RWPE2 (cell line): ENCODE measurements at regions not wholly inside any gene's neighbourhood (a gene's known extent, or its start where the extent isn't known, plus 50 kb on each side); places are given as distances from the start of the nearest gene placed in this dataset.
"Not testable (repeated sequence)": the region's sequence is repeated elsewhere in the genome, so short reads cannot be mapped to it uniquely, and the experiment has no call there.

Experiments used
- ATAC-seq: fragments of 200-7000 bp; cut with Tn5 transposase; 3 replicates; pipeline ENCODE4 v1.9.1; 2021; ENCODE audit warnings: low read depth
- DNase-seq: peaks from one replicate; pipeline ENCODE4 v3.0.0-alpha.2; 2020; ENCODE audit warnings: low spot score
- H3K27ac ChIP-seq: fragments of 450-650 bp; 2 replicates; pipeline ENCODE4 v1.5.1; 2017; ENCODE audit warnings: mild to moderate bottlenecking; ENCODE audit not compliant: poor library complexity, severe bottlenecking
- H3K27me3 ChIP-seq: fragments of 250-450 bp; sonication (Bioruptor Pico); 2 replicates; pipeline ENCODE4 v1.5.1; 2021; ENCODE audit warnings: mild to moderate bottlenecking, moderate library complexity; ENCODE audit not compliant: insufficient read depth, poor library complexity, severe bottlenecking
- H3K36me3 ChIP-seq: fragments of 250-450 bp; sonication (Bioruptor Pico); 2 replicates; pipeline ENCODE4 v1.5.1; 2020; ENCODE audit warnings: low read depth, mild to moderate bottlenecking, moderate library complexity
- H3K4me1 ChIP-seq: fragments of 250-450 bp; sonication (Bioruptor Pico); 2 replicates; pipeline ENCODE4 v1.5.1; 2021; ENCODE audit warnings: mild to moderate bottlenecking, moderate library complexity; ENCODE audit not compliant: insufficient read depth, poor library complexity, severe bottlenecking
- H3K4me3 ChIP-seq: fragments of 250-450 bp; sonication (Bioruptor Pico); 2 replicates; pipeline ENCODE4 v1.5.1; 2021; ENCODE audit warnings: mild to moderate bottlenecking, moderate library complexity; ENCODE audit not compliant: severe bottlenecking
- H3K9me3 ChIP-seq: fragments of 250-450 bp; sonication (Bioruptor Pico); 2 replicates; pipeline ENCODE4 v1.5.1; 2021; ENCODE audit warnings: mild to moderate bottlenecking, moderate library complexity; ENCODE audit not compliant: severe bottlenecking
- CTCF ChIP-seq: fragments of 450-650 bp; IDR thresholded peaks from one replicate; pipeline ENCODE4 v1.5.1; 2017; ENCODE audit warnings: mild to moderate bottlenecking, moderate library complexity; ENCODE audit not compliant: poor library complexity, severe bottlenecking

GRCh38 chr4:149202117-149202516 lies 613.5 kb downstream of the IQCM start:
- Histone ChIP-seq H3K27me3 (no peaks in the 10 kb centered on the region), H3K9me3 (no peaks in the 10 kb centered on the region), H3K36me3 (no peaks in the 10 kb centered on the region), H3K4me1 (no peaks in the 10 kb centered on the region), H3K4me3 (no peak overlapping the region), H3K27ac (no peak overlapping the region)
- ATAC-seq (no peak), DNase-seq (no peak)
- TF ChIP-seq CTCF, result no peak

GRCh38 chr4:149199594-149199993 lies 616.0 kb downstream of the IQCM start:
- no peak for TF ChIP-seq CTCF
- ATAC-seq (no peak), DNase-seq (no peak)
- no peaks in the 10 kb centered on the region for H3K36me3 ChIP-seq
- no peaks in the 10 kb centered on the region for H3K9me3 ChIP-seq
- H3K4me1 ChIP-seq, result no peaks in the 10 kb centered on the region
- H3K27ac ChIP-seq, result no peak overlapping the region
- H3K4me3 ChIP-seq, result no peak overlapping the region
- no peaks in the 10 kb centered on the region for H3K27me3 ChIP-seq

- DNase-seq, result no peak
- no peak for TF ChIP-seq CTCF
- H3K36me3 ChIP-seq, result no peaks in the 10 kb centered on the region
- H3K4me1 ChIP-seq, result no peaks in the 10 kb centered on the region
- H3K9me3 ChIP-seq, result no peaks in the 10 kb centered on the region
- H3K27ac ChIP-seq, result no peak overlapping the region
- H3K27me3 ChIP-seq, result no peaks in the 10 kb centered on the region
- ATAC-seq, result no peak
- H3K4me3 ChIP-seq, result no peak overlapping the region
Measured at GRCh38 chr4:149194061-149194460, 621.6 kb downstream of the IQCM start.

DNA sequence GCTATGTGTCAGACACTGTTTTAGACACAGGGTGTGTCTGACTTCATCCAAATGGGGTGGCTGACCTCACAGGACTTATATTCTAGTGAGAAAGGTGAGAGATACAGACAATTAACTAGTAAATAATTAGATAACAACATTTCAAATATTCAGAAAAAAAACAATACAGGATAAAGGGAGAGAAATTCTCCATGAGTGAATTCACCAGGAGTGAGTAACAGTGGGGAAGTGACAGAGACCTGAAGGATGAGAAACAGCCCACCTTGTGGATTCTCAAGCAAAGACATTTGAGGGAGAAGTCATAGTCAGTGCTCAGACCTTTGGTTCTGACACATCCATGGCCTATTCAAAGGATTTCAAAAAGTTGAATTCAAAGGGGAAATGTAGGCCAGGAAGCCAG lies 627.9 kb downstream of the IQCM start:
- H3K4me3 ChIP-seq, result no peak overlapping the region
- ATAC-seq (no peak), DNase-seq (no peak)
- H3K27ac ChIP-seq, result no peak overlapping the region
- H3K27me3 ChIP-seq, result no peaks in the 10 kb centered on the region
- TF ChIP-seq CTCF, result no peak
- H3K36me3 ChIP-seq, result no peaks in the 10 kb centered on the region
- no peaks in the 10 kb centered on the region for H3K9me3 ChIP-seq
- H3K4me1 ChIP-seq, result no peaks in the 10 kb centered on the region

- H3K27me3 ChIP-seq, result no peaks in the 10 kb centered on the region
- H3K9me3 ChIP-seq, result no peaks in the 10 kb centered on the region
- ATAC-seq (no peak), DNase-seq (no peak)
- no peak overlapping the region for H3K4me3 ChIP-seq
- no peaks in the 10 kb centered on the region for H3K36me3 ChIP-seq
- H3K27ac ChIP-seq, result no peak overlapping the region
- H3K4me1 ChIP-seq, result no peaks in the 10 kb centered on the region
- no peak for TF ChIP-seq CTCF
Measured at GRCh38 chr4:149183638-149184037, 632.0 kb downstream of the IQCM start.

DNA sequence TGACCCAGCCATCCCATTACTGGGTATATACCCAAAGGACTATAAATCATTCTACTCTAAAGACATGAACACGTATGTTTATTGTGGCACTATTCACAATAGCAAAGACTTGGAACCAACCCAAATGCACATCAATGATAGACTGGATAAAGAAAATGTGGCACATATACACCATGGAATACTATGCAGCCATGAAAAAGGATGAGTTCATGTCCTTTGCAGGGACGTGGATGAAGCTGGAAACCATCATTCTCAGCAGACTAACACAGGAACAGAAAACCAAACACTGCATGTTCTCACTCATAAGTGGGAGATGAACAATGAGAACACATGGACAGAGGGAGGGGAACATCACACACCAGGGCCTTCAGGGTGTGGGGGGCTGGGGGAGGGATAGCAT lies 634.2 kb downstream of the IQCM start:
- ATAC-seq, H3K27ac ChIP-seq, H3K4me3 ChIP-seq, H3K4me1 ChIP-seq, H3K27me3 ChIP-seq, H3K36me3 ChIP-seq, DNase-seq, H3K9me3 ChIP-seq: not testable (repeated sequence)
